K562 (cell line): ENCODE measurements at regions not wholly inside any gene's neighbourhood (a gene's known extent, or its start where the extent isn't known, plus 50 kb on each side); places are given as distances from the start of the nearest gene placed in this dataset.

Experiments
- ATAC-seq: fragments of 200-7000 bp; cut with Tn5 transposase; 3 replicates; pipeline ENCODE4 v1.9.1; 2020; ENCODE audit warnings: moderate library complexity
- BruUV-seq: library from RNA; stranded (reverse); fragments of 400-500 nt; replicated peaks from 2 replicates; lab custom pipeline; 2021; lab: Mats Ljungman, UMichigan
- CTCF ChIA-PET: fragments of 300-600 bp; formaldehyde crosslinking; extraction: SDS; loops from one replicate; lab custom pipeline; 2021; ENCODE audit warnings: low intra/inter-chr PET ratio; lab: Yijun Ruan, JAX
- POLR2A ChIA-PET: fragments of 300-600, 350-650 bp; sonication (Branson Sonifier 250); formaldehyde crosslinking; extraction: SDS; loops from one replicate; lab custom pipeline; 2021; ENCODE audit warnings: antibody characterized with exemption, inconsistent platforms; lab: Yijun Ruan, JAX
- DNase-seq, 4 experiments: peaks; one replicate each; pipeline versions ENCODE4 v3.0.0 to v3.0.0-alpha.2; 2011 to 2018; ENCODE audit warnings: low spot score in 3 of 4, mixed read lengths in 3 of 4; ENCODE audit errors: extremely low read depth in 1 of 4
- FAIRE-seq: peaks from 2 replicates; lab custom pipeline; 2011; peaks lifted over from hg19 to GRCh38; lab: Jason Lieb, UNC
- H2AFZ ChIP-seq: 2 replicates; pipeline ENCODE4 v1.6.0; 2011; ENCODE audit warnings: low read depth, low read length, control low read depth, inconsistent platforms
- H3K27ac ChIP-seq: fragments of 200-600 bp; 3 replicates; pipeline ENCODE4 v1.8.0; 2011; ENCODE audit warnings: low read depth, mild to moderate bottlenecking, control low read depth, inconsistent platforms, low read length, moderate library complexity, mixed read lengths; ENCODE audit errors: extremely low read depth
- H3K27me3 ChIP-seq, 2 experiments: fragments of 300-600 bp in 1 of 2; 2 replicates in 1 of 2; 3 replicates in 1 of 2; pipeline versions ENCODE4 v1.6.0 to v1.8.0; 2011; ENCODE audit warnings: inconsistent platforms in 2 of 2, low read length in 2 of 2, mild to moderate bottlenecking in 1 of 2, mixed read lengths in 1 of 2, moderate library complexity in 1 of 2; ENCODE audit not compliant: control insufficient read depth in 2 of 2, insufficient read depth in 2 of 2
- H3K36me3 ChIP-seq: fragments of 300-600 bp; 3 replicates; pipeline ENCODE4 v1.8.0; 2011; ENCODE audit warnings: mild to moderate bottlenecking, low read length, inconsistent platforms; ENCODE audit not compliant: control insufficient read depth, insufficient read depth
- H3K4me1 ChIP-seq, 2 experiments: fragments of 200-600 bp in 1 of 2; replicated peaks in 1 of 2; 2 replicates in 1 of 2; 3 replicates in 1 of 2; pipeline versions ENCODE4 v1.5.1 to v1.8.0; 2011; ENCODE audit warnings: inconsistent platforms in 2 of 2, low read length in 2 of 2, mild to moderate bottlenecking in 1 of 2, mixed read lengths in 1 of 2, moderate library complexity in 1 of 2; ENCODE audit not compliant: control insufficient read depth in 2 of 2, insufficient read depth in 2 of 2
- H3K4me2 ChIP-seq: 2 replicates; pipeline ENCODE4 v1.6.1; 2011; ENCODE audit warnings: low read length, control low read depth, inconsistent platforms, mixed read lengths; ENCODE audit not compliant: insufficient read depth
- H3K4me3 ChIP-seq: fragments of 200-600 bp; sonication (generic), shearing (Covaris generic); 2 replicates; pipeline ENCODE4 v1.5.1; 2016; ENCODE audit warnings: control low read depth, inconsistent platforms
- H3K79me2 ChIP-seq: fragments of 200-600 bp; 3 replicates; pipeline ENCODE4 v1.8.0; 2011; ENCODE audit warnings: low read length, inconsistent platforms; ENCODE audit not compliant: control insufficient read depth, insufficient read depth
- H3K9ac ChIP-seq, 2 experiments: 2 replicates each; pipeline versions ENCODE4 v1.6.0 to v1.6.1; 2011; ENCODE audit warnings: low read depth in 2 of 2, low read length in 2 of 2, control low read depth in 1 of 2, inconsistent platforms in 1 of 2, mild to moderate bottlenecking in 1 of 2, mixed read lengths in 1 of 2; ENCODE audit not compliant: insufficient read depth in 1 of 2
- H3K9me1 ChIP-seq: one replicate; pipeline ENCODE4 v1.6.0; 2011; ENCODE audit warnings: inconsistent platforms, mild to moderate bottlenecking, low read length, moderate library complexity; ENCODE audit not compliant: control insufficient read depth, insufficient read depth
- H3K9me3 ChIP-seq: replicated peaks from 2 replicates; pipeline ENCODE4 v1.5.1; 2011; ENCODE audit warnings: low read depth, low read length, inconsistent platforms; ENCODE audit not compliant: control insufficient read depth, insufficient read depth
- H4K20me1 ChIP-seq: replicated peaks from 2 replicates; pipeline ENCODE4 v1.6.1; 2011; ENCODE audit warnings: low read length, inconsistent platforms, mixed read lengths; ENCODE audit not compliant: control insufficient read depth, insufficient read depth
- MECOM ChIP-seq: fragments of 250-450 bp; sonication (Bioruptor Pico); IDR thresholded peaks from 2 replicates; pipeline ENCODE4 v1.8.0; 2022; ENCODE audit warnings: inconsistent platforms
- POLR2AphosphoS2 ChIP-seq: IDR thresholded peaks from 2 replicates; pipeline ENCODE4 v1.6.1; 2012; ENCODE audit warnings: low read length, improper control_type of control experiment
- UBTF ChIP-seq, 2 experiments: IDR thresholded peaks; 2 replicates each; pipeline ENCODE4 v1.6.1; 2012; ENCODE audit warnings: improper control_type of control experiment in 2 of 2, low read depth in 2 of 2, low read length in 2 of 2, borderline replicate concordance in 1 of 2
- ZNF324 ChIP-seq: fragments of 250-450 bp; sonication (Bioruptor Pico); IDR thresholded peaks from 2 replicates; pipeline ENCODE4 v1.4.0; 2020; ENCODE audit warnings: mild to moderate bottlenecking
- ZNF778 ChIP-seq: fragments of 450-650 bp; formaldehyde crosslinking; IDR thresholded peaks from 2 replicates; pipeline ENCODE4 v1.4.0; 2020; ENCODE audit warnings: mild to moderate bottlenecking, moderate library complexity
- WGBS: fragments of 100-300 bp; shearing (Covaris generic); methylation state at CpG from one replicate; pipeline ENCODE4 v1.1.6; 2016; ENCODE audit warnings: low coverage, mixed read lengths; ENCODE audit not compliant: insufficient coverage; ENCODE audit errors: missing lambda C conversion rate; 5-methylcytosine and 5-hydroxymethylcytosine counted together
- in situ Hi-C: fragments of 300-500 bp; cut with MboI; formaldehyde crosslinking; loops from 4 replicates; pipeline ENCODE4 v1.15.0; 2018; ENCODE audit warnings: inconsistent platforms, mixed read lengths
- intact Hi-C: fragments of 100-400 bp; cut with micrococcal nuclease; formaldehyde crosslinking; loops from 2 replicates; pipeline ENCODE4 v1.14.2; 2022
- TF ChIP-seq, protein P1 (sequence below): fragments of 450-650 bp; conservative IDR thresholded peaks from 2 replicates; pipeline ENCODE4 v1.6.1; 2016; ENCODE audit warnings: missing genetic modification characterization, low read depth, mild to moderate bottlenecking, control low read depth, missing compliant biosample characterization
- TF ChIP-seq, protein P2 (sequence below): sonication (generic); formaldehyde crosslinking; IDR thresholded peaks from 2 replicates; pipeline ENCODE4 v1.8.1; 2023; ENCODE audit warnings: mild to moderate bottlenecking, missing genetic modification reagents

- DNase-seq = no peak
- Histone ChIP-seq H3K4me3 (no peak overlapping the region), H3K4me2 (no peak overlapping the region), H3K27ac (no peak overlapping the region), H3K4me1 (no peaks in the 10 kb centered on the region), H3K9me1 (no peaks in the 10 kb centered on the region), H3K9ac (no peak overlapping the region), H4K20me1 (no peaks in the 10 kb centered on the region), H3K9me3 (no peaks in the 10 kb centered on the region), H3K79me2 (no peaks in the 10 kb centered on the region), H3K36me3 (no peaks in the 10 kb centered on the region), H2AFZ (no peak overlapping the region), H3K27me3 (no peaks in the 10 kb centered on the region; a peak in 1 of 5 replicates)
- intact Hi-C loops (no loop called here), in situ Hi-C loops (no loop called here)
- ChIA-PET CTCF (no interaction called here), POLR2A (no interaction called here)
- no peak for FAIRE-seq
- under 1% methylated on average over 5 of the region's 5 CpGs for WGBS
- TF ChIP-seq POLR2AphosphoS2 = no peak
- TF ChIP-seq MECOM = no peak
- TF ChIP-seq UBTF (IDR thresholded peaks at IDR 0.05; ENCODE audit: borderline replicate concordance in 1 of 2, low read depth in 2 of 2, low read length in 2 of 2) = no peak
- TF ChIP-seq ZNF778 (CRISPR knock-in tag) = no peak
- TF ChIP-seq, protein P1, sequence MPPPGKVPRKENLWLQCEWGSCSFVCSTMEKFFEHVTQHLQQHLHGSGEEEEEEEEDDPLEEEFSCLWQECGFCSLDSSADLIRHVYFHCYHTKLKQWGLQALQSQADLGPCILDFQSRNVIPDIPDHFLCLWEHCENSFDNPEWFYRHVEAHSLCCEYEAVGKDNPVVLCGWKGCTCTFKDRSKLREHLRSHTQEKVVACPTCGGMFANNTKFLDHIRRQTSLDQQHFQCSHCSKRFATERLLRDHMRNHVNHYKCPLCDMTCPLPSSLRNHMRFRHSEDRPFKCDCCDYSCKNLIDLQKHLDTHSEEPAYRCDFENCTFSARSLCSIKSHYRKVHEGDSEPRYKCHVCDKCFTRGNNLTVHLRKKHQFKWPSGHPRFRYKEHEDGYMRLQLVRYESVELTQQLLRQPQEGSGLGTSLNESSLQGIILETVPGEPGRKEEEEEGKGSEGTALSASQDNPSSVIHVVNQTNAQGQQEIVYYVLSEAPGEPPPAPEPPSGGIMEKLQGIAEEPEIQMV (tag) = no peak
- TF ChIP-seq, protein P2, sequence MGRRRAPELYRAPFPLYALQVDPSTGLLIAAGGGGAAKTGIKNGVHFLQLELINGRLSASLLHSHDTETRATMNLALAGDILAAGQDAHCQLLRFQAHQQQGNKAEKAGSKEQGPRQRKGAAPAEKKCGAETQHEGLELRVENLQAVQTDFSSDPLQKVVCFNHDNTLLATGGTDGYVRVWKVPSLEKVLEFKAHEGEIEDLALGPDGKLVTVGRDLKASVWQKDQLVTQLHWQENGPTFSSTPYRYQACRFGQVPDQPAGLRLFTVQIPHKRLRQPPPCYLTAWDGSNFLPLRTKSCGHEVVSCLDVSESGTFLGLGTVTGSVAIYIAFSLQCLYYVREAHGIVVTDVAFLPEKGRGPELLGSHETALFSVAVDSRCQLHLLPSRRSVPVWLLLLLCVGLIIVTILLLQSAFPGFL (CRISPR knock-in tag) = no peak
- no peak for TF ChIP-seq ZNF324 (CRISPR knock-in tag)
- no peak for ATAC-seq
- no TSS peak for BruUV-seq
Observed at GRCh38 chr5:116703941-116704340, 129.3 kb upstream of the SEMA6A start.
